ENCODE measurements at regions not wholly inside any gene's neighbourhood (a gene's known extent, or its start where the extent isn't known, plus 50 kb on each side); places are given as distances from the start of the nearest gene placed in this dataset.
"Not testable (repeated sequence)": the region's sequence is repeated elsewhere in the genome, so short reads cannot be mapped to it uniquely, and the experiment has no call there.

DNA sequence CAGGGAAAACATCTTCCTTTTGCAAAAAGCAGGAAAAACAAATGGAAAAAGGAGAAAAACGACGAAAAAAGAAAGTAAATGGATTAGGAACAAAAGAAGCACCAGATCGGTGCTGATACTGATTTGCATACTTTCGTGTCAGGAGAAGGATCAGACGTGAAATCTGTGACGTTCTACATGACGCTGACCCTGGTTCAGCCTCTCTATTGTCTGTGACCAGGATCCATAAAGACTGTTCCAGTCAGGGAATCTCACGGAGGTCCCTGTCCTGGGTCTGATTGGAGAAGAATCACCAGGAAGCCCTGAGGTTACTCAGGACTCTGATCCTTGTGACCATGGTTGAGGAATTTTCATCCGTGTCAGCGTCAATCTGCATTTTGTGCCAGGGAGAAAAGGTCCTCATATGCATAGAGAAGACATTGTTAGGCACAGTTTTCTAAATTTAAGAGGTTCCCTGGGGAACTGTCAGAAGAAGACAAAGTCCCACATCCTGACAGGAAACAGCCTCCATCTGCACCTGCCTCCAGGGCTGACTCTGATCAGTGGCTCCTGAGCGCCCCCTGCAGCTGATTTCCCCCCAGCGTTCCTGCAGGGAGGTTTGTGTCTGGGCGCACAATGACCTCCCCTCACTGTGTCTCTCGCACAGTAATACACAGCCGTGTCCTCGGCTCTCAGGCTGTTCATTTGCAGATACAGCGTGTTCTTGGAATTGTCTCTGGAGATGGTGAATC, 832.9 kb downstream of the TMEM121 start:
- TF ChIP-seq POLR2A (IDR thresholded peaks at IDR 0.05), result not testable (repeated sequence)
- TF ChIP-seq, protein P1, sequence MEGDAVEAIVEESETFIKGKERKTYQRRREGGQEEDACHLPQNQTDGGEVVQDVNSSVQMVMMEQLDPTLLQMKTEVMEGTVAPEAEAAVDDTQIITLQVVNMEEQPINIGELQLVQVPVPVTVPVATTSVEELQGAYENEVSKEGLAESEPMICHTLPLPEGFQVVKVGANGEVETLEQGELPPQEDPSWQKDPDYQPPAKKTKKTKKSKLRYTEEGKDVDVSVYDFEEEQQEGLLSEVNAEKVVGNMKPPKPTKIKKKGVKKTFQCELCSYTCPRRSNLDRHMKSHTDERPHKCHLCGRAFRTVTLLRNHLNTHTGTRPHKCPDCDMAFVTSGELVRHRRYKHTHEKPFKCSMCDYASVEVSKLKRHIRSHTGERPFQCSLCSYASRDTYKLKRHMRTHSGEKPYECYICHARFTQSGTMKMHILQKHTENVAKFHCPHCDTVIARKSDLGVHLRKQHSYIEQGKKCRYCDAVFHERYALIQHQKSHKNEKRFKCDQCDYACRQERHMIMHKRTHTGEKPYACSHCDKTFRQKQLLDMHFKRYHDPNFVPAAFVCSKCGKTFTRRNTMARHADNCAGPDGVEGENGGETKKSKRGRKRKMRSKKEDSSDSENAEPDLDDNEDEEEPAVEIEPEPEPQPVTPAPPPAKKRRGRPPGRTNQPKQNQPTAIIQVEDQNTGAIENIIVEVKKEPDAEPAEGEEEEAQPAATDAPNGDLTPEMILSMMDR (IDR thresholded peaks at IDR 0.05), result not testable (repeated sequence)
